HG02884 (cell line): ENCODE measurements at regions not wholly inside any gene's neighbourhood (a gene's known extent, or its start where the extent isn't known, plus 50 kb on each side); places are given as distances from the start of the nearest gene placed in this dataset.

Experiments
- ATAC-seq: cut with Tn5 transposase; IDR thresholded peaks from one replicate; pipeline ENCODE4 v1.9.1; 2021; ENCODE audit warnings: mild to moderate bottlenecking, moderate library complexity; ENCODE audit not compliant: unreplicated experiment

DNA sequence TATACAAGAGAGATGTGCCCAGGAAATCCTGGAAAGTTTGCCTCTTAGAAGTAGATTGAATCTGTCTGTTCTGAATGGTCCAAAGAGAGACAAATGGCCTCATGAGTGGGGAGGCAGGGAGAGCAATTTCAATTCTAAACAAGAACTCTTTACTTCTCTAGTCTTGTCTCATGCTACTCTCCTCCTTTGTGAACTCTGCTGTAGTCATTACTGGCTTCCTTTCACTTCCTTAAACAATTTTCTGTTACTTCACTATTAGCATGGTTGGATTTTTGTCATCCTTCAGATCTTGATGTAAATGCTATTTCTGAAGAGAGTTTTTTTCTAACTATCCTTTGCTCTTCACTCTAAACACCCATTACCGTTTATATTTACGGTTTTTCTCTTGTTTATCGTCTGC, 54.0 kb upstream of the GRIN3A start:
- no peak for ATAC-seq

GRCh38 chr9:101791938-101792337, 53.5 kb upstream of the GRIN3A start:
- no peak for ATAC-seq

DNA sequence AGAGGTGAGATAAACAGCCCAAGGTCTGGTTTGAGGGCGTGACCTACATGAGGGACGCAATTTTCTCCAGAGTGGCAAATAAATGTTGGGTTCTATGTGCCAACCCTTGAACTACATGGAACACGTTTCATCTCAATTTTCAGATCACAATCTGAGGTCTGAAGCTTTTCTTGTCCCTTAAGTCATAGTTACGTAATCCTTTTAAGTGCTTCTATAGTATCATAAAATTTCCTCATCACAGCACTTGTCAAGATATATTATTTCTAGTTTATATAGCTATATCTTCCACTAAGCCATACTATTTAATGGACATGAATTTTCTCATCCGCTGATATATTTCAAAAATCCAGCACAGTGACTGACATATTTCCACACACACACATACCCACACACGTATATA, 53.1 kb upstream of the GRIN3A start:
- no peak for ATAC-seq
